WERI-Rb-1 (cell line): ENCODE measurements at regions not wholly inside any gene's neighbourhood (a gene's known extent, or its start where the extent isn't known, plus 50 kb on each side); places are given as distances from the start of the nearest gene placed in this dataset.

Source experiments
- DNase-seq: peaks from one replicate; pipeline ENCODE4 v3.0.0-alpha.2; 2020
- H3K27ac ChIP-seq: fragments of 250-450 bp; sonication (Bioruptor Pico); 2 replicates; pipeline ENCODE4 v1.5.1; 2020; ENCODE audit warnings: mild to moderate bottlenecking, moderate library complexity
- H3K27me3 ChIP-seq: fragments of 250-450 bp; sonication (Bioruptor Pico); 2 replicates; pipeline ENCODE4 v1.5.1; 2021; ENCODE audit warnings: mild to moderate bottlenecking, low read depth, moderate library complexity; ENCODE audit not compliant: insufficient read depth, severe bottlenecking
- H3K36me3 ChIP-seq: fragments of 250-450 bp; sonication (Bioruptor Pico); 2 replicates; pipeline ENCODE4 v1.5.1; 2020; ENCODE audit warnings: mild to moderate bottlenecking, moderate library complexity
- H3K4me3 ChIP-seq: 2 replicates; pipeline ENCODE4 v1.5.1; 2011; ENCODE audit warnings: low read depth, mild to moderate bottlenecking, control low read depth, low read length
- H3K9me3 ChIP-seq: fragments of 250-450 bp; sonication (Bioruptor Pico); 2 replicates; pipeline ENCODE4 v1.5.1; 2021; ENCODE audit warnings: mild to moderate bottlenecking, moderate library complexity; ENCODE audit not compliant: severe bottlenecking
- CTCF ChIP-seq: IDR thresholded peaks from 2 replicates; pipeline ENCODE4 v1.5.1; 2011; ENCODE audit warnings: low read depth, mild to moderate bottlenecking, control low read depth, inconsistent platforms, low read length

- Histone ChIP-seq H3K36me3 (no peaks in the 10 kb centered on the region), H3K9me3 (no peaks in the 10 kb centered on the region), H3K4me3 (no peak overlapping the region), H3K27ac (no peak overlapping the region), H3K27me3 (no peaks in the 10 kb centered on the region)
- no peak for DNase-seq
- TF ChIP-seq CTCF, result no peak
These were observed 78.2 kb downstream of the FAT3 start for GRCh38 chr11:92302770-92303169.

GRCh38 chr11:92304271-92304670, 79.7 kb downstream of the FAT3 start:
- TF ChIP-seq CTCF, result no peak
- Histone ChIP-seq H3K27ac (no peak overlapping the region), H3K27me3 (no peaks in the 10 kb centered on the region), H3K4me3 (no peak overlapping the region), H3K36me3 (no peaks in the 10 kb centered on the region), H3K9me3 (no peaks in the 10 kb centered on the region)
- DNase-seq, result no peak

GRCh38 chr11:92306966-92307510, 82.4 kb downstream of the FAT3 start:
- no peak for TF ChIP-seq CTCF

GRCh38 chr11:92308366-92308765, 83.7 kb downstream of the FAT3 start:
- H3K9me3 ChIP-seq, result no peaks in the 10 kb centered on the region
- H3K4me3 ChIP-seq, result no peak overlapping the region
- DNase-seq, result no peak
- no peak for TF ChIP-seq CTCF
- no peaks in the 10 kb centered on the region for H3K27me3 ChIP-seq
- no peaks in the 10 kb centered on the region for H3K36me3 ChIP-seq
- H3K27ac ChIP-seq, result no peak overlapping the region

More at GRCh38 chr11:92306966-92307510, 82.4 kb downstream of the FAT3 start:
- Histone ChIP-seq H3K27ac (no peak overlapping the region), H3K27me3 (no peaks in the 10 kb centered on the region), H3K4me3 (no peak overlapping the region), H3K36me3 (no peaks in the 10 kb centered on the region), H3K9me3 (no peaks in the 10 kb centered on the region)
- no peak for DNase-seq

- H3K27me3 ChIP-seq, result no peaks in the 10 kb centered on the region
- DNase-seq, result no peak
- no peak for TF ChIP-seq CTCF
- no peak overlapping the region for H3K27ac ChIP-seq
- no peak overlapping the region for H3K4me3 ChIP-seq
- H3K9me3 ChIP-seq, result no peaks in the 10 kb centered on the region
- no peaks in the 10 kb centered on the region for H3K36me3 ChIP-seq
These were observed 87.2 kb downstream of the FAT3 start for GRCh38 chr11:92311616-92312449.
